SIG-M5 treated with dmso at 0.1 percent for 504 hours (cell line): ENCODE measurements at regions not wholly inside any gene's neighbourhood (a gene's known extent, or its start where the extent isn't known, plus 50 kb on each side); places are given as distances from the start of the nearest gene placed in this dataset.

Experiments used
- DNase-seq: peaks from one replicate; lab custom pipeline; 2025; ENCODE audit not compliant: unreplicated experiment; lab: John Stamatoyannopoulos, UW

DNA sequence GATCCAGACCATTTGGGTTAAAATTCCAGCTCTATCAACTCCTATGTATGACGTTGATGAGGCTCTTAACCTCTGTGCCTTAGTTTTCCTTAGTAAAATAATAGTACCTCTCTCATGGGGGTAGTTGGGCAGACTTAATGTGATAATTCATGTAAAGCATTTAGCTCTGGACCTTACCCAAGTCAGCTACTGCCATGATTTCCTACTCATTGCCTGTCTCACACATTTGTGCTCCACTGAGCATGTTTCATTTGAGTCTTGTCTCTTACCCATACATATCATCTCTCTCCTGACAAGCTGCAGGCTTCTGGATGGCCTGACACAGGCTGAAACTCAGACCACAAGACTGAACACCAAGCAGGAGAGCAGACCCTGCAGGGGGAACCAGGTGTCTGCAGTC is 77.7 kb upstream of the ZBTB40 start:
- no peak for DNase-seq

DNA sequence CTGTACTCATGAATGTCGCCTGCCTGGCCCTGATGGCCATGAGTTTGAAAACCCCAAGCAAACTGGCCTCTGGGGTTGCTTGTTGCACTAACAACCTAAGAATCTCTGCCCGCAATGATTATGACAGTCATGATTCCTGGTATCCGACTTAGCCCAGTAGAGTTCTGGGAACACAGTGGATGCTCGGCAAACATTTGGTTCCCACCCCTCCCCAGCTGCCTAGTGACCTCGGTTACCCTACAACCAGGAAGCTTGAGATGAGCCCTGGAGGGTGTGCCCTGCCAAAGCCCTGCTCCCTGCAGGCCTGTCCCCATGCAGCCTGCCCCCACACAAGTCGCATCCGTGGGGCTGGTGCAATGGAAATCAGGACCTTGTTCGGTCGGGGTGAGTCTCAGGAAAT is 76.0 kb upstream of the ZBTB40 start:
- no peak for DNase-seq

DNA sequence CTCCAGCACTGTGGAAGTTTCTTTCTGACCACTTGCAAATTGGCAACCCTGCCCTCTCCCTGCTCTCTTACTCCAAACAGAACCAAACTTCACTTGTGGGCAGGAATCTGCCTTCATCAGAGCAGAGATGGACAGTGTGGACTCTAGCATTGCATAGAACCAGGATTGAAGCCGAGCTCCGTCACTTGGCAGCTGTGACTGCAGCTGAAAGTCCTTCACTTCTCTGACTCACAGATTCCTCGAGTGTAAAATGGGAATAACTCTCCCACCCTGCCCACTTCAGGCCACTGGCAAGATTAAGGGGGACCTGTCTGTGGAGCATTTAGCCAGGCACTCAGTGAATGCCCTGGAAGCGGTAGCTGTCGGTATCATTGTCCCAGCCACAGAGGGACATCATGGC is 75.7 kb upstream of the ZBTB40 start:
- DNase-seq = no peak

DNA sequence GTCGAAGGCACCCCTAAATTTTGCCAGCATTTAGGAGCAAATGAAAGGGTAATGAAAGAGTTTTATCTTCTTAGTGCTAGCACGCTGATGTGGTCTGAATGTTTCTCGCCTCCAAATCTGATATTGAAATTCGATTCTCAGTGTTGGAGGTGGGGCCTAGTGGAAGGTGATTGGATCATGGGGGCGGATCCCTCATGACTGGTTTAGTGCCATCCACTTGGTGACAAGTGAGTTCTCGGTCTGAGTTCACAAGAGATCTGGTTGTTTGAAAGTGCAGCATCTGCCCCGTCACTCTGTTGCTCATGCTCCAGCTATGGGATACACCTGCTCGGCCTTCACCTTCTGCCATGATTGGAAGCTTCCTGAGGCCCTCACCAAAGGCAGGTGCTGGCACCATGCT is 75.1 kb upstream of the ZBTB40 start:
- no peak for DNase-seq

DNA sequence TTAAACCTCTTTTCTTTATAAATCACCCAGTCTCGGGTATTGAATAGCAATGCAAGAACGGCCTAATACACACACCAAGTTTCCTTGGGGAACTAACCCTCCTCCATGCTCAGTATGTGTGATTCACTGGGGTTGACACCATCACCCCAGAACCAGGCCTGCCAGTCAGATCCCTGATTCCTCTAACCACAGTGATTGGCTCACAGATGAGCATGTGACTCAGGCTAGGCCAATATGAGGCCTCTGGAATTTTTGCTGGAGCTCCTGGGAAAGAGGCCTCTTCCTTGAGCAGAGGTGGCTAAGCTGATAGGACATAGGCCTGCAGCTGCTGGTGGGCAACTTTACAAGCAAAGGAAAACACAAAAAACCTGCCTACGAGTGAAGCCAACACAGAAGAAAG is 74.7 kb upstream of the ZBTB40 start:
- no peak for DNase-seq

DNA sequence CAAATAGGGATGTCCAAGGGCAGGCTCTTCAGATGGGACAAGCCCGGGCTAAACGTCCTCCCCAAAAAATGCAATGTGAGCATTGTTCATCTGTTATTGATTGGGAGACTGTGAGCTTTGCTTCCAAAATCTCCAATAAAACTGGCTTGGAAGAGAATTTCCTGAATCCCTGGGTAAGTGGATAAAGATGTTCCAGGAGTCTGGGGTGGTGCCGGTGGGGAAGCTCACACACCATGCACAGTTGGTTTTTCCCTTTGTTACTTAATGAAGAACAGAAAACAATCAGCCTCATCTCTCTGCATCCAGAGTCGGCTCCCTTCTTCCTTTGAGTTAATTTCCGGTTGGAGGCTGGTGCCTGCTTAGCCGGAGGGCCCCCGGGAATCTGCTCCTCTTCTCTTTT is 72.1 kb upstream of the ZBTB40 start:
- no peak for DNase-seq

DNA sequence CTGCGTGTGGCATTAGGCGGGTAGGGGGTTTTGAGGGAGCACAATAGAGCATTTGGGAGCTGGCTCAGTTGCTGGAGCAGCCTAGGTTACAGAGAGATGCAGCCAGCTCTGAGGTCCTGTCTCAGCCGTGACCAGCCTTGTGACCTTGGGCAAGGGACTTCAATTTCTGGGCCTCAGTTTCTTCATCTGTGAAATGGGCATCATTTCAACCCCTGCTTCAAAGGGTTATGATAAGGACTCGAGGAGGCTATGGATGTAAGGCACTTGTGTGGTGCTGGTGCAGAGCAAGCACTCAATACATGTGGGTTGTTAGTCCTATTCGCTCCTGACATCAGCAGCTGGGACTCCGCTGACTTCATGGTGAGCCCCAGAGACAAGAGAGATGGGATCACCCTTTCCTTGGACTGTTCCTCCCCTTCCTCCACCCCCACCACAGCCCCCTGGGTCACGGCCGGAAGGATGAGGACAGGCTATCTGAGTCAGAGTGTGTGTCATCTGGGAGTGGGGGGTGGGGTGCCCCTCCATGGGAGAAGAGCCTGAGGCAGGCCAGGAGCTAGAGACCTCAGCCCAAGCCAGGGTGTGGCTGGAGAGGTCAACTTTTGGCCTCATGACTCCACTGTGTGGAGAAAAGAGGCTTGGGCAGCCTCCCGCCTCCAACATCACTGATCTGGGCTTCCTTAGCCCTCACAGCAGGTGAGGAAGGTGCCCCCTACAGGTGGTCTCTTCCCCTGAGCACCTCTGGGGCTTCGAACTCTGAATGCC is 71.4 kb upstream of the ZBTB40 start:
- DNase-seq = no peak

DNA sequence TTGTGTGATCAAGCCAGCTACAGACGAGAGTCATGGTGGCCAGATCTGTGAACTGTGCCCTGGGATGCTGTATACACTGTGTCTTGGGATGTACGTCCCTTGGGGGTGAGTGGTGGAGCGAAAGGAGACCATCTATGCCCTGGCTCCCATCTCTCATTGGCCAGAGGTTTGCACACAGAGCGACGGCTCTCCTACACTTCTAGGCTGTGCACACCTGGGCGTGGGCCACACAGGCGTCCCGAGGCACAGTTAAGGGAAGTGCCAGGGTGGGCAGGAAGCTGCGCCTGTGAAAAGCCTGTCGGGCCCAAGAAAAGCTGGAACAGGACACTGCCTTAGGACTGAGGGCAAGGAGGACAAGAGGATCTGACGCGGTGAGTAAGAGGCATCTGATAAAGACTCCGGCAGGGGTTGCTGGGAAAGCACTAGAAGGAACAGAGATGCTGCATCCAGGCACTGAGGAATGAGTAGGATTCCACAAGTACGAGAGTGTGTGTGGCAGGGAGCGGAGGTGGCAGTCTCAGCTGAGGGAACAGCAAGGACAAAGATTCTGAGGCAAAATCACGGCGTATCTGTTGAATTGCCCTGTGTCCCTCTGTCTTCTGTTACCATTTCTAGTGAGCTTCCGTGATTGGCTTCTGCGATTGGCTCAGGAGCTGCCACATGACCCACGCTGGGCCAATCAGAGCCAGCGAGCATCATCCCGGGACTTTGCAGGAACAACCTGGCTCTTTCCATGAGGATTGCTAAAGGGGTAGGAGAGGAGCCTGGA is 67.9 kb upstream of the ZBTB40 start:
- DNase-seq = no peak

DNA sequence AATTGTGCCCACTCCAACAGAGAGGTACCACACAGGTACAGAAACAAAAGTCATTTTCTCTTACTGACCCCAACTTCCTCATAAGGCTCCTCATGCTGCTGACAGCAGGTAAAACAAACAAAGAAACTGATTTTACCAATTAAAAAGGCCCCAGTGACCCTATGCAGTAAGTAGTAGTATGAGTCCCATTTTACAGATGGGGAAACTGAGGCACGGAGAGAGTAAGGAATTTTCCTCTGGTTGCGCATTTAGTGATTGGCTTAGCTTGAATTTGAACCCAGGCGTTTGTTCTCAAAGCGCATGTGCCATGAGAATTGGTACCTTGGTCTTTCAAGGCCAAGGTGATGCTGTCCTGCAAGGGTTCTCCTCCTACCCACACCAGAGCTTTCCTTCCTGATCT is 66.1 kb upstream of the ZBTB40 start:
- no peak for DNase-seq

DNA sequence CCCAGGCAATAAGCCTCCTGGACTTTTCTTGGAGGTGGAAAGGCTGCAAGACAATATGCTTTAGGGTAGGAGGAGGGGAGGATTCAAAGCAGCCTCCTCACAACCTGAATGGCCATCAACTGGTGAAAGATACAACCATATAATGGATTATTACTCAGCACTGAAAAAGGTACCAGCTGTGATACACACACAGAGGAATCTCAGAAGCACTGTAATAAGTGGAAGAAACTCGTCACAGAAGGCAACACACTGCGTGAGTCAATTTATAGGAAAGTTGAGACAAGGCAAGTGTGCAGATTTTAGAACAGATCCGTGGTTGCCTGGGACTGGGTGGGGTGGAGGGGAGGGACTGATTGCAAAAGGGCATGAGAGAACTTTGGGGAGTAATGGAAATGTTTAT is 64.9 kb upstream of the ZBTB40 start:
- DNase-seq = no peak

DNA sequence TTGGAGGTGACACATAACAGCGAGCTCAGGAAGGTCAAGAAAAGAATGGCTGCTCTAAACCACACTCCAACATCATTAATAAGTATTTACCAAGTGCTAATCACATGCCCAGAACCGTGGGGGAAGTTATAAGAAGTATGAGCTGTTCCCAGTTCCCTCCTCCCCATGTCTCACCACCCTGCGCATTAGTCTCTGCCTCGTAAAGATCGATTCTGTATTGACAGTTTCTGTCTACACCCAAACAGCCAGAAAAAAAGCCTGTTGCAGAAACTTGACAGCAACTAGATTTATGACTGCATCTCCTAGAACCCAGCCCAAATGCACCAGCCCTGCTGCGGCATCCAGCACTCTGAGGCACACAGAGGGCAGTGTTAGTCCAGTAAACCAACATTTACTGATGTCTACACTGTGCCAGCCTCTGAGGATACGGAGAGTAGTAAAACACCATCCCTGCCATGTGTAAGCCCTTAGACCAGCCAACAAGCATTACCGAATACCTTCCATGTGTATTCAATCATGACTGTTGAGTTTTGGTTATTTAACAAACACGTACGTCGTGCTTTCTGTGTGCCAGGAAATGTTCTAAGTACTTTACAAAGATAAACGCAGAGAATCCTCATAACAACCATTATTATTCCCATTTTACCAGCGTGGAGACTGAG is 63.6 kb upstream of the ZBTB40 start:
- no peak for DNase-seq

DNA sequence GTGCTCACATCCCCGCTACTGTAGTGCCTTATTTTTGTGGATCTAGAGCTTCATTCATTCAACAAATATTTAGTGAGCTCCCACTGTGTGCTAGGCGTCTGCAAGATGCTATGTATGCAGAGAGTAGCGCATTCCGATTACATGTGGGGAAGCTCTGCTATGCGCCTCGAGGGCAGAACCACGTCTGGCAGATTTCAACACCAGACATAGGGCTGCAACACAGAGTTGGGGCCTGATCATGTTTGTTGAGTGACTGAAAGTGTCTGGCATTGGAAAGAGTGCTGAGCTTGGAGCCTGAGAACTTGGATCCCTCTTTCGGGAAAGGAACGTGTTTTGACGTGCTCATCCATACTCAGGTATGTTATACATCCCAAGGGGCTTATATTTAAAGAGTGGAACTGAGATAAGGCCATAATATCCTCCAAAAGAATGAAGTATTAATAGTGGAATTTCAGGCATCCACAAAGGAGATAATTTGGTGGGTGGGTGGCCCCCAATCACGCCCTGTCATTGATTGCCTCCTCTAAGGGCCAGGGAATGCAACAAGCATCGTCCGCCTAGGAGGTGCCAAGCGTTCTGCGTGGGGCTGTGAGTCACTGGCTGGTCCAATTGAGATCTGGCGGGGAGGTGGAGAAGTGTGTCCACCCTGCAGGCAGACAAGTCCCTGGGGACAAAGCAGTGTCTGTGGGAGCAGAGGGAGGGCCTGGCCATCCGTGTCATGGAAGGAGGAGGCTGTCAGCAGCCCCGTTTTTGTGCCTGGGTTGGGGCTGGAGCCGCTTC is 62.8 kb upstream of the ZBTB40 start:
- no peak for DNase-seq

DNA sequence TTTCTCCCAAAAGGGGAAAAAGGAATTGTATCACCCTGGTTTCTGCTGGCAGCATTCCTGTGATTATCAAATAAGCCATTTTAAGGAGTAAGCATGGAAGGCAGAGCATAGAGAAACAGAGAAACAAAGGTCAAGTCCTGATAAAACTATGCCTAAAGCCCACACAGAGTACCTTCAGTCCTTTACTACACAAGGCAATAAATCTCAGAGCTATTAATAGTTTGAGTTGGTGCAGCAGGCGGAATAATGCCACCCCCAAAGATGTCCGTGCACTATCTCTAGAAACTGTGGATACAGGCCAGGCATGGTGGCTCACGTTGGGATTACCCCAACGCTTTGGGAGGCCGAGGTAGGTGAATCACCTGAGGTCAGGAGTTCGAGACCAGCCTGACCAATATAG is 58.1 kb upstream of the ZBTB40 start:
- DNase-seq = no peak

DNA sequence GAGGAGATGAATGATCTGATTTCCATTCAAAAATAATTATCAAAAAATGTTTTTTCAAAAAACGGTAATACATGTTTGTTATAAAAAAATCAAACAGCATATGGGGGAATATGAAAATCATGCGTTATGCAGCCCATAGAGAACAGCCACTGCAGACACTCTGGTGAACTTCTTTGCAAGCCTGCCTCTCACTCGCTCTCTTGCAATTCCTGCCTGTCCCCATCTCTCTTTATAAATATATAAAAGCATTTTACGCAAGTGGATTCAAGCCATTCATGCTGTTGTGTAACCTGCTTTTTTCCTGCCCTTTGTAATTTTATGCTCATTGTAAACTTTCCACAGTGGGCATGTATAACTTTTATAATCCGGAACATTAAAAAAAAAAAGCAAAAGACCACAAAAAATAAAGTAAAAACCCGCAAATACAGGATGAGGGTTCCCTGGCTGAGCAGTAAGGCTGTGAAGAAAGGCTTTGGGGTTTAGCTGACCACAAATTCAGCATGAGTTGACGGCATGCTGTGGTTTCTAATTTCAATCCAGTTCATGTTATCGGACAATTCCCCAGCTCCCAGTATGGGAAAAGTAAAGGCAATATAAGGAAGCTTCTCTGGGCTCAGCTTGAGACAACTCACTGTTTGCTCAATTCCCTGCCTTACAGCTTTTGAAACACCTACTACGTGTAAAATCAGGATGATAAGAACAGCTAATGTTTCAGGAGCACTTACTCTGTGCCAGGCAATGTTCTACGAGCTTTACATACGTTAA is 52.8 kb upstream of the ZBTB40 start:
- DNase-seq = no peak

DNA sequence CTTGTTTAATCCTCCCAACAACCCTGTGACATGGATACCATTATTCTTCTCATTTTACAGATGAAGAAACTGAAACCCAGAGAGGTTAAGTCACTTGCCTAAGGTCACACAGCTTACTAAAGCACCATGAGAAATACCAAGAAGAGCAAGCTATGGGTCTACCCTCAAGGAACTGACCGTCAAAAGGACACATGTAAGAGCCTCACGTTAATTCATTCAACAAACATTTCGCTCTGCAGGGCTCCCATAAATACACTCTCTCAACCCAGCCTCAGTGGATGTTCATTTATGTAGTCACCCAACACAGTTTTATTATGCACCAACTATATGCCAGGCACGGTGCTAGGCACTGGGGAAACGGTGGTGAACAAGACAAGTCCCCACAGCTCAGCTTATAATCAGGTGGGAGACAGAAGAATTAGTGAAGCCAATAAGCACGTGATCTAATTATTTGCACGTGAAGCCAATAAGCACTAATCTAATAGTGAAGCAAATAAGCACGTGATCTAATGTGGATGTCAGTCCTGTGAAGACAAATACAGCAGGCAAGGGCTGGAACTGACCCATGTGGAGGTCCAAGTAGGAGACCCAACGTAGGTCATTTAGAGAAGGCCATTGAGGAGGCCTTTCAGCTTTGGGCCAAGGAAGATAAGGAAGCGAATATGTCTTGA is 52.1 kb upstream of the ZBTB40 start:
- no peak for DNase-seq
